Erythroblast (primary cell): ENCODE measurements at regions not wholly inside any gene's neighbourhood (a gene's known extent, or its start where the extent isn't known, plus 50 kb on each side); places are given as distances from the start of the nearest gene placed in this dataset.

Experiments used
- GATA1 ChIP-seq: IDR thresholded peaks from 2 replicates; pipeline ENCODE4 v1.6.1; 2011; ENCODE audit warnings: low read depth, mild to moderate bottlenecking, control low read depth, low read length, moderate library complexity
- POLR2A ChIP-seq: IDR thresholded peaks from 2 replicates; pipeline ENCODE4 v1.6.1; 2011; ENCODE audit warnings: mild to moderate bottlenecking, low read length

GRCh38 chr2:204234879-204235278 lies 298.3 kb downstream of the ICOS start:
- no peak for TF ChIP-seq POLR2A
- TF ChIP-seq GATA1: no peak
